SK-N-DZ (cell line): ENCODE measurements at regions not wholly inside any gene's neighbourhood (a gene's known extent, or its start where the extent isn't known, plus 50 kb on each side); places are given as distances from the start of the nearest gene placed in this dataset.

Experiments used
- DNase-seq: peaks from one replicate; pipeline ENCODE4 v3.0.0-alpha.2; 2015; ENCODE audit warnings: low spot score

GRCh38 chr13:111394211-111394922, 73.9 kb downstream of the TEX29 start:
- DNase-seq, result no peak

GRCh38 chr13:111395511-111396393, 75.3 kb downstream of the TEX29 start:
- DNase-seq, result no peak

- no peak for DNase-seq
Observed at GRCh38 chr13:111396457-111396856, 76.0 kb downstream of the TEX29 start.

DNA sequence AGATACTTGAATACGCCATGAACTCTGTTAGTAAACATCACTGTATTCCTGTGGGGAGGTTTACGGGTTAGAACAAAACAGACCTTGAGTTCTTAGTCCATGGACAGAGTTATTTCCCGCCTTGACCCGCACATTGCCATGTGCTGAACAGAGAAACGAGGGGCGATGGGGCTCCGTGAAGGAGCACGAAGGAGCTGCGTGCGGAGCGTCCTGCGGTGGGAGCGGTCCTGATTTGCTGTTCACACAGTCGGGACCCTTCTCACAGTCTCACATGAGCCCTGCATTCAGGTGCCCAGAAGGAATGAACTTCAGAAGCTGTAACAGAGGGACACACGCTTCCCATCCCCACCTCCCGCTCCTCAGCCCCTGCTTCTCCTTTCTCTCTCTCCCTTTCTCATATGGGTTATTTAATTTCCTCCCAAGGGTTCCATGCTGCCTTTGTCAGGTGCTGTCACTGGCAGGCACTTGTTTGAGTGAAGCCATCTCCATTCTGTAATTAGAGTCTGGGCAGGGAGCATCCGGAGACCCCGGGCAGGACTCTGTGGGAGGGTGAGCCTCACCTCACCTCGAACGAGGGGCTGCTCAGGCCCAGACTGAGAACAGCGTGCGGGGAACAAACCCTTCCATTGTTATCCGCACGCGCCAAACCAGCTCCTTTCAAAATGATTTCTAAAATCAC, 76.9 kb downstream of the TEX29 start:
- DNase-seq, result no peak

GRCh38 chr13:111398196-111398595, 77.8 kb downstream of the TEX29 start:
- no peak for DNase-seq

GRCh38 chr13:111398715-111399299, 78.4 kb downstream of the TEX29 start:
- DNase-seq, result no peak

DNA sequence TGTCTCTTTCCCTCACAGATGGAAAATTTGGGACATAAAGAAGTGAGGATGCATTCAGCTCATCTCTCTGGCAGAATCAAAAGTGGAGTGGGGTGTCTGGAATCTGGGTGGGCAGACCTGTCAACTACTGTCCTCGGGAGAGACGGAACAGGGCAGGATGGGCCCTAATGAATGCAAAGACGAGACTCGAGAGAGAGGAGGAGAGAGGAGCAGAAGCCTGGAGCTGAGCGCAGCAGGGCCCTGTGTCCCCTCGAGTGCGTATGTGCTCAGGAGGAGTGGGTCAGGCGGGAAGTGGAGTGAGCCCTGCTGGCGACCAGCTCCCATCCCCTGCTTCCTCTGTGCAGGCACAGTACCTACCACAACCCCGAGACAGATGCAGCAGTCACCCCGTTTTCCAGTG, 78.9 kb downstream of the TEX29 start:
- no peak for DNase-seq

- no peak for DNase-seq
Observed at GRCh38 chr13:111399776-111400538, 79.5 kb downstream of the TEX29 start.

- DNase-seq, result no peak
Observed at GRCh38 chr13:111401151-111401550, 80.7 kb downstream of the TEX29 start.

- DNase-seq, result no peak
Observed at GRCh38 chr13:111401755-111402154, 81.3 kb downstream of the TEX29 start.

GRCh38 chr13:111402441-111402840, 82.0 kb downstream of the TEX29 start:
- no peak for DNase-seq

DNA sequence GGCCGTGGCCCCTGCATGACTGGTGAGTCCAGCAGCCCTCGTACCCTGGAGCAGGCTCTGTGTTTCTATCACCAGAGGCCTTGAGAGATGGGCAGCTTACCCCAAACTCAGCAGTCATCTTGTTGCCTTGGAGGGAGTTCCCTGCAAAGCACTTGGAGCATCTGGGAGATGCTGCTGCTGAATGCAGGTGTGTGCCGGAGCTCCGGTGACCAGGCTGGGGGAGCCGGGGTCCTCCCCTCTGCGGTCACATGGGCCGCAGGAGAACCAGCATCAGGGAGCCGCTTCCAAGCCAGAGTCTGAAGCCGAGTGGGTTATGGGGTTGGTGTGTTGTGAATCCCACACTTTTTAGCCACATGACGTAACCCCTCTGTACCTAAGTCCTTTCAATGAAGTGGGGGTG, 82.8 kb downstream of the TEX29 start:
- no peak for DNase-seq

- no peak for DNase-seq
Observed at GRCh38 chr13:111404746-111405145, 84.3 kb downstream of the TEX29 start.

GRCh38 chr13:111406636-111407035, 86.2 kb downstream of the TEX29 start:
- DNase-seq, result no peak

DNA sequence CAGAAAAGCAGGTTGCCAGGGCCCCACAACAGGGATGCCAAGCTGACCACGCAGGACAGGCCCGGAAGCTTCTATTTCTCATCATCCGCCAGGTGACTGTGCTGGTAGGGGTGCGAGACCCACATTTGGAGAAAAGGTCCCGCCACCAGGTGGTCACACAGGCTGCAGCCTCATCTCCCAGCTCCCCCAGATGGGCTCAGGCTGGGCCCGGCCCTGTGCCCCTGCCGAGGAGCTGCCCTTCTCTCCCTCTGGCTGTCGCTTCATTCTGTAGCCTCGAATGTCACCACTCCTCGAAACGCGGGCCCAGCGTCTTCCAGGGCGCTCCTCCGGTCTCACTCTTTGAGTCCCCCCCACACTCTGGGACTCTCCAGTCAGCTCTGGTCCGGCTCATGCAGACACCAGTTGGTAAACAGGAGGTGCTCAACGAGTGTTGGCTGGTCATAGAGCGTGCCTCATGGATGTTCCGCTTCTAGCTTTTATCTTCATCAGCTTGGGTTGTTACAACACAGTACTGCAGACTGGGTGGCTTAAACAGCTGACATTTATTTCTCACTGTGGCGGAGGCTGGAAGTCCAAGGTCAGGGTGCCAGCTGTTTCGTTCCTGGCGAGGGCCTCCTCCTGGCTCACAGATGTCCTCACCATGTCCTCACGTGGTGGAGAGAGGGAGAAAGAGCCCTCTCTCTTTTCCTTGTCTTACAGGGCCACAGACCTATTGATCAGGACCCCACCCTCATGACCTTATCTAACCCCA, 87.1 kb downstream of the TEX29 start:
- no peak for DNase-seq

GRCh38 chr13:111409413-111409812, 89.0 kb downstream of the TEX29 start:
- DNase-seq, result no peak

DNA sequence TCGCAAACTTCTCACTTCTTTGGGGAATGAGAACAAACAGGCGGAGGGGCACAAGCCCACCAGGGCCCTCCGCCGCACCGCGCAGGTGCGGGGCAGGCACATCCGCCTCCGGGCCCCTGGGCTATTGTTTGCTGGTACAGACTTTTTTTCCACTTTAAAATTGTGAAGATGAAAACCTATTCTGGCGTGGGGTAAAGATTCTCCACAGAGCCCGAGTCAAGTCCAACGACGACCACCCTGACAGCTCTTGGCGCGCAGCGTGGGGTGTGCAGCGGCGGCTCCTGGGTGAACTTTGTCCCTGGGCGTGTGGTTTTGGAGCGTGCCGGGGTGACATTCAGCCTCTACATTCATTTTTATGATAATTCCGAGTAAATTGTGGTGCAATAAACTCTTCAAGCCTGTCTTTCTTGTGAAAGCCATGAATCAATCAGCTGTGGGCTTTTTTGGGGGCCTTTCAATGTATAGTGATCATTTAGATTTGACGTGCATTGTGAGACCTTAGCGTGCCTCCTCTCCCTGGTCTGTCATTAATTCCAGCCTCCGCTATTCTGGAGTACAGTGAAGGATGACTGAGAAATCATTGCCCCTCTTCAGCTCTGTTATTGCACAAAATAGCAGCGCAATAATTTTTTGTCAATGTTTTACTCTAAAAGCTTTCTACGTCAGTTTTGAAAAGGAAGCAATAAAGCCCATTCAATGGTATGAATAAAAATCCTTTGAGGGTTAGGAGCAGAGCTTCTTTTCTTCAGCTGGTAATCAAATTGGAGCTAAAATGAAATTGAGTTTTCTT, 90.0 kb downstream of the TEX29 start:
- DNase-seq, result no peak

DNA sequence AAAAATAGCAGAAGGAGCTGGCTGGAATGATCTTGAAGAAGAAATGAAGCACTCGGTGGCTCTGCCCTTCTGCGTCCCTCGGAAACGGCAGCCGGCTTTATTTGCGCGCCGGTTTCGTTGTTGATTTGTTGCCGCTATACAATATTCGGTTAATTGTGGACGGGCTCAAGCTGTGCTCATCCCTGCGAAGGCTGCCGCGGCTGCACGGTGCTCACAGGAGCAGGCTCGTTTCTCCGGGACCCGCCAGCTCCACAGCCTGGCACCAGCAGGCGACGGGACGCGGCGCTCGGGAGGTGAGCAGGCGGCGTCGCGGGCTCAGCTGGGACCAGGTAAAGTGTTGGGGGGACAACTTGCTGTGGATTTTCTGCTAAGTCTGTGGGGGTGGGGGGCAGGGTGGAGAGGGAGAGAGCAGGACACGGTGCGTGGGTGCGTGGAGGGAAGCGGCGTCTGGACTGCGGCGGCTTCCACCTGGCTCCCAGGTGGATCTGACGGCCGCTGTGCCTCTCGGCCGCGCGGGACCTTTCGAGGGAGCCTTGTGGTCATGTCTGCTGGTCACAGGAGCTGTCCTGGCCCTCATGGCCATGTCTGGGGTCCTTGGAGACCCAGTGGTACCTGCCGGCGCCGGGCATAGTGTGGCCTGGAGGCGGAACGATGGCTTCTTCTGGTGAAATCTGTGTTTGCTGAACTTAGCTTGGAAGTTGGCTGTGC, 90.9 kb downstream of the TEX29 start:
- no peak for DNase-seq
